ENCODE measurements at regions not wholly inside any gene's neighbourhood (a gene's known extent, or its start where the extent isn't known, plus 50 kb on each side); places are given as distances from the start of the nearest gene placed in this dataset.

DNA sequence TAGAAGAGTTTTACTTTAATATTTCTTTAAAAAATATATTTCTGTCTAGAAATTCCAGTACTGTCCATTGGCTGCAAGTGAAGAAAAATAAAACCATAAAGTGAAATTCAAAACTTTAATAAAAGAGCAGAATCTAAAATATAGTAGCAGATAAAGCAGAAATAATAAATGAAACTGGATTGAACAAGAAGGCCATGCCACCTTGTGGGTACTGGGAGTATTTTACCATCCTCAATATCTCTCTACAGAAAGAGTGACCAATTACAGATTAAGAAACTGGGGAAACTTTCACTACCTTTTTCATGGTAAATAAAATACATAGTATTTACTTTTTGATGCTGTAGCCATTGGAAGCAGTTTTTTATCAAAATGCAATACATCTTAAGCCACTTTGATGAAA is 220.5 kb downstream of the BCAT1 start:
- Histone ChIP-seq H4K20me1 (ENCODE audit: insufficient read depth) (no peaks in the 10 kb centered on the region), H2AFZ (ENCODE audit: low read depth, low read length) (no peak overlapping the region), H3K79me2 (replicated peaks; ENCODE audit: insufficient read depth, low read length) (no peaks in the 10 kb centered on the region), H3K9me2 (ENCODE audit: insufficient read depth, low read length) (no peaks in the 10 kb centered on the region), H3K4me2 (ENCODE audit: low read length) (no peak overlapping the region), H3K27ac (ENCODE audit: low read length) (no peak overlapping the region), H3K9me3 (ENCODE audit: low read length) (no peaks in the 10 kb centered on the region), H3K9ac (ENCODE audit: low read length) (no peak overlapping the region), H3K36me3 (ENCODE audit: insufficient read depth, low read length) (no peaks in the 10 kb centered on the region), H3K27me3 (ENCODE audit: insufficient read depth, low read depth, low read length) (no peaks in the 10 kb centered on the region), H3K4me3 (ENCODE audit: low read length) (no peak overlapping the region), H3F3A (ENCODE audit: insufficient read depth, low read length, poor library complexity, severe bottlenecking) (no peaks in the 10 kb centered on the region)
- TF ChIP-seq EZH2 (IDR thresholded peaks at IDR 0.05; ENCODE audit: borderline replicate concordance, insufficient read depth, low read length, poor library complexity, severe bottlenecking) (no peak), POLR2AphosphoS5 (IDR thresholded peaks at IDR 0.05) (no peak), TAF1 (IDR thresholded peaks at IDR 0.05; ENCODE audit: low read depth) (no peak), MXI1 (conservative IDR thresholded peaks at IDR 0.05; ENCODE audit: poor library complexity, severe bottlenecking) (no peak), RAD21 (conservative IDR thresholded peaks at IDR 0.05) (peak; percentile 85), SMC3 (conservative IDR thresholded peaks at IDR 0.05; ENCODE audit: poor library complexity) (peak; percentile 87)
- TF ChIP-seq, protein P1, sequence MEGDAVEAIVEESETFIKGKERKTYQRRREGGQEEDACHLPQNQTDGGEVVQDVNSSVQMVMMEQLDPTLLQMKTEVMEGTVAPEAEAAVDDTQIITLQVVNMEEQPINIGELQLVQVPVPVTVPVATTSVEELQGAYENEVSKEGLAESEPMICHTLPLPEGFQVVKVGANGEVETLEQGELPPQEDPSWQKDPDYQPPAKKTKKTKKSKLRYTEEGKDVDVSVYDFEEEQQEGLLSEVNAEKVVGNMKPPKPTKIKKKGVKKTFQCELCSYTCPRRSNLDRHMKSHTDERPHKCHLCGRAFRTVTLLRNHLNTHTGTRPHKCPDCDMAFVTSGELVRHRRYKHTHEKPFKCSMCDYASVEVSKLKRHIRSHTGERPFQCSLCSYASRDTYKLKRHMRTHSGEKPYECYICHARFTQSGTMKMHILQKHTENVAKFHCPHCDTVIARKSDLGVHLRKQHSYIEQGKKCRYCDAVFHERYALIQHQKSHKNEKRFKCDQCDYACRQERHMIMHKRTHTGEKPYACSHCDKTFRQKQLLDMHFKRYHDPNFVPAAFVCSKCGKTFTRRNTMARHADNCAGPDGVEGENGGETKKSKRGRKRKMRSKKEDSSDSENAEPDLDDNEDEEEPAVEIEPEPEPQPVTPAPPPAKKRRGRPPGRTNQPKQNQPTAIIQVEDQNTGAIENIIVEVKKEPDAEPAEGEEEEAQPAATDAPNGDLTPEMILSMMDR (IDR thresholded peaks at IDR 0.05; ENCODE audit: poor library complexity, severe bottlenecking), result peak; percentile 78
- TF ChIP-seq, protein P2, sequence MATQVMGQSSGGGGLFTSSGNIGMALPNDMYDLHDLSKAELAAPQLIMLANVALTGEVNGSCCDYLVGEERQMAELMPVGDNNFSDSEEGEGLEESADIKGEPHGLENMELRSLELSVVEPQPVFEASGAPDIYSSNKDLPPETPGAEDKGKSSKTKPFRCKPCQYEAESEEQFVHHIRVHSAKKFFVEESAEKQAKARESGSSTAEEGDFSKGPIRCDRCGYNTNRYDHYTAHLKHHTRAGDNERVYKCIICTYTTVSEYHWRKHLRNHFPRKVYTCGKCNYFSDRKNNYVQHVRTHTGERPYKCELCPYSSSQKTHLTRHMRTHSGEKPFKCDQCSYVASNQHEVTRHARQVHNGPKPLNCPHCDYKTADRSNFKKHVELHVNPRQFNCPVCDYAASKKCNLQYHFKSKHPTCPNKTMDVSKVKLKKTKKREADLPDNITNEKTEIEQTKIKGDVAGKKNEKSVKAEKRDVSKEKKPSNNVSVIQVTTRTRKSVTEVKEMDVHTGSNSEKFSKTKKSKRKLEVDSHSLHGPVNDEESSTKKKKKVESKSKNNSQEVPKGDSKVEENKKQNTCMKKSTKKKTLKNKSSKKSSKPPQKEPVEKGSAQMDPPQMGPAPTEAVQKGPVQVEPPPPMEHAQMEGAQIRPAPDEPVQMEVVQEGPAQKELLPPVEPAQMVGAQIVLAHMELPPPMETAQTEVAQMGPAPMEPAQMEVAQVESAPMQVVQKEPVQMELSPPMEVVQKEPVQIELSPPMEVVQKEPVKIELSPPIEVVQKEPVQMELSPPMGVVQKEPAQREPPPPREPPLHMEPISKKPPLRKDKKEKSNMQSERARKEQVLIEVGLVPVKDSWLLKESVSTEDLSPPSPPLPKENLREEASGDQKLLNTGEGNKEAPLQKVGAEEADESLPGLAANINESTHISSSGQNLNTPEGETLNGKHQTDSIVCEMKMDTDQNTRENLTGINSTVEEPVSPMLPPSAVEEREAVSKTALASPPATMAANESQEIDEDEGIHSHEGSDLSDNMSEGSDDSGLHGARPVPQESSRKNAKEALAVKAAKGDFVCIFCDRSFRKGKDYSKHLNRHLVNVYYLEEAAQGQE (IDR thresholded peaks at IDR 0.05; ENCODE audit: borderline replicate concordance), result no peak

DNA sequence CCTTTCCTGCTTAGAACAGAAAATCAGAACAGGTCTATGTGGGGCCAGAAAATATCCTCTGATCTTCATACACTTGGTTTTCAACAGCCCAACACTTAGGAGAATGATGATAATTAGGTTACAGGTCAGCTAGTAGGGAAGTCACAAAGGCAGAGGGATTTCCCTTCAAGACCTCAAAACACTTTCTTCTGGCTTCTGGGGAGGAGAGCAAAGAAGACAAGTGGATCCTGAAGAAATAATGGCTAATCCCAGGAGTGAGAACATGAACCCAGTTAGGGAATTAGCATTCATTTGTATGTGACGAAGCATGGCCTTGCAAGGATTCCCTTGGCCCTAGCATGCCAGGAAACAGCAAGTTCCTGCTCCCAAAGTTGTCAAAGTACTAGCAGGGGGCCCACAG is 223.3 kb downstream of the BCAT1 start:
- no peak overlapping the region for H3K9ac ChIP-seq (ENCODE audit: low read length)
- H4K20me1 ChIP-seq (ENCODE audit: insufficient read depth), result no peaks in the 10 kb centered on the region
- no peak overlapping the region for H3K4me3 ChIP-seq (ENCODE audit: low read length)
- H2AFZ ChIP-seq (ENCODE audit: low read depth, low read length), result no peak overlapping the region
- no peaks in the 10 kb centered on the region for H3K27me3 ChIP-seq (ENCODE audit: insufficient read depth, low read depth, low read length)
- no peaks in the 10 kb centered on the region for H3K36me3 ChIP-seq (ENCODE audit: insufficient read depth, low read length)
- no peaks in the 10 kb centered on the region for H3F3A ChIP-seq (ENCODE audit: insufficient read depth, low read length, poor library complexity, severe bottlenecking)
- no peaks in the 10 kb centered on the region for H3K9me3 ChIP-seq (ENCODE audit: low read length)
- no peaks in the 10 kb centered on the region for H3K79me2 ChIP-seq (replicated peaks; ENCODE audit: insufficient read depth, low read length)
- TF ChIP-seq, protein P1 (IDR thresholded peaks at IDR 0.05; ENCODE audit: poor library complexity, severe bottlenecking), result no peak
- TF ChIP-seq EP300 (conservative IDR thresholded peaks at IDR 0.05; ENCODE audit: poor library complexity, severe bottlenecking), result no peak
- TF ChIP-seq SMC3 (conservative IDR thresholded peaks at IDR 0.05; ENCODE audit: poor library complexity), result no peak
- TF ChIP-seq MXI1 (conservative IDR thresholded peaks at IDR 0.05; ENCODE audit: poor library complexity, severe bottlenecking), result no peak
- no peak for TF ChIP-seq RAD21 (conservative IDR thresholded peaks at IDR 0.05)
- no peak for TF ChIP-seq EZH2 (IDR thresholded peaks at IDR 0.05; ENCODE audit: borderline replicate concordance, insufficient read depth, low read length, poor library complexity, severe bottlenecking)
- no peaks in the 10 kb centered on the region for H3K9me2 ChIP-seq (ENCODE audit: insufficient read depth, low read length)
- H3K4me2 ChIP-seq (ENCODE audit: low read length), result no peak overlapping the region
- H3K27ac ChIP-seq (ENCODE audit: low read length), result no peak overlapping the region
